GM12892 (cell line): ENCODE measurements at regions not wholly inside any gene's neighbourhood (a gene's known extent, or its start where the extent isn't known, plus 50 kb on each side); places are given as distances from the start of the nearest gene placed in this dataset.

Experiments
- DNase-seq: peaks from one replicate; pipeline ENCODE4 v3.0.0; 2011; ENCODE audit not compliant: insufficient read length
- FAIRE-seq: peaks from 2 replicates; lab custom pipeline; 2011; peaks lifted over from hg19 to GRCh38; lab: Jason Lieb, UNC
- POLR2A ChIP-seq: IDR thresholded peaks from 2 replicates; pipeline ENCODE4 v1.6.1; 2011; ENCODE audit warnings: low read depth, low read length, control low read depth
- POLR2AphosphoS5 ChIP-seq: IDR thresholded peaks from 2 replicates; pipeline ENCODE4 v1.6.1; 2011; ENCODE audit warnings: low read depth, low read length, control low read depth
- TAF1 ChIP-seq: IDR thresholded peaks from 2 replicates; pipeline ENCODE4 v1.6.1; 2011; ENCODE audit warnings: low read depth, mild to moderate bottlenecking, control low read depth, low read length, borderline replicate concordance

- no peak for TF ChIP-seq POLR2AphosphoS5
- no peak for TF ChIP-seq TAF1
- no peak for FAIRE-seq
- DNase-seq = no peak
Measured at GRCh38 chr10:131020775-131021174, 290.7 kb downstream of the TCERG1L start.

GRCh38 chr10:131021246-131021895 is 290.1 kb downstream of the TCERG1L start:
- DNase-seq (no peak), FAIRE-seq (no peak)

GRCh38 chr10:131021969-131022368 is 289.6 kb downstream of the TCERG1L start:
- FAIRE-seq = no peak
- DNase-seq = no peak
- TF ChIP-seq TAF1 (no peak), POLR2A (no peak), POLR2AphosphoS5 (no peak)

More at GRCh38 chr10:131021246-131021895, 290.1 kb downstream of the TCERG1L start:
- no peak for TF ChIP-seq POLR2AphosphoS5
- no peak for TF ChIP-seq TAF1
- TF ChIP-seq POLR2A = no peak

- DNase-seq (no peak), FAIRE-seq (no peak)
- TF ChIP-seq TAF1 (no peak), POLR2A (no peak), POLR2AphosphoS5 (no peak)
Measured at GRCh38 chr10:131022369-131022768, 289.2 kb downstream of the TCERG1L start.

- no peak for DNase-seq
- no peak for TF ChIP-seq POLR2A
- no peak for TF ChIP-seq POLR2AphosphoS5
- TF ChIP-seq TAF1 = no peak
- no peak for FAIRE-seq
Measured at GRCh38 chr10:131022981-131023380, 288.5 kb downstream of the TCERG1L start.

GRCh38 chr10:131024259-131025131 is 287.0 kb downstream of the TCERG1L start:
- DNase-seq (no peak), FAIRE-seq (no peak)
- no peak for TF ChIP-seq TAF1
- TF ChIP-seq POLR2A = no peak
- no peak for TF ChIP-seq POLR2AphosphoS5

- TF ChIP-seq POLR2AphosphoS5 (no peak), TAF1 (no peak), POLR2A (no peak)
Measured at GRCh38 chr10:131025333-131025732, 286.2 kb downstream of the TCERG1L start.

GRCh38 chr10:131027256-131027655 is 284.3 kb downstream of the TCERG1L start:
- DNase-seq (no peak), FAIRE-seq (no peak)
- TF ChIP-seq POLR2A = no peak
- no peak for TF ChIP-seq POLR2AphosphoS5
- TF ChIP-seq TAF1 = no peak

More at GRCh38 chr10:131025333-131025732, 286.2 kb downstream of the TCERG1L start:
- no peak for FAIRE-seq
- no peak for DNase-seq

GRCh38 chr10:131031346-131031745 is 280.2 kb downstream of the TCERG1L start:
- TF ChIP-seq POLR2A (no peak), TAF1 (no peak), POLR2AphosphoS5 (no peak)
- no peak for FAIRE-seq

GRCh38 chr10:131032329-131033165 is 279.0 kb downstream of the TCERG1L start:
- DNase-seq (no peak), FAIRE-seq (no peak)
- no peak for TF ChIP-seq TAF1
- TF ChIP-seq POLR2A = no peak
- TF ChIP-seq POLR2AphosphoS5 = no peak

More at GRCh38 chr10:131031346-131031745, 280.2 kb downstream of the TCERG1L start:
- no peak for DNase-seq

GRCh38 chr10:131033166-131034085 is 278.1 kb downstream of the TCERG1L start:
- TF ChIP-seq TAF1 = no peak
- no peak for TF ChIP-seq POLR2A
- no peak for TF ChIP-seq POLR2AphosphoS5
- no peak for DNase-seq
- no peak for FAIRE-seq
